HCT116 (cell line): ENCODE measurements at regions not wholly inside any gene's neighbourhood (a gene's known extent, or its start where the extent isn't known, plus 50 kb on each side); places are given as distances from the start of the nearest gene placed in this dataset.
"Not testable (repeated sequence)": the region's sequence is repeated elsewhere in the genome, so short reads cannot be mapped to it uniquely, and the experiment has no call there.

Experiments used
- ATAC-seq: fragments of 200-7000 bp; cut with Tn5 transposase; 2 replicates; pipeline ENCODE4 v1.9.1; 2020; ENCODE audit warnings: mild to moderate bottlenecking, moderate library complexity
- BruUV-seq: library from RNA; stranded (reverse); fragments of 400-500 nt; replicated peaks from 2 replicates; lab custom pipeline; 2021; lab: Mats Ljungman, UMichigan
- CTCF ChIA-PET: fragments of 300-600 bp; sonication (Branson Sonifier 250); formaldehyde crosslinking; loops from one replicate; lab custom pipeline; 2021; ENCODE audit warnings: antibody characterized with exemption; lab: Charles Lee
- POLR2A ChIA-PET: fragments of 300-600, 350-600 bp; sonication (Branson Sonifier 250); formaldehyde crosslinking; loops from one replicate; lab custom pipeline; 2021; ENCODE audit warnings: antibody characterized with exemption; lab: Charles Lee
- RAD21 ChIA-PET, 2 experiments: fragments of 300-600 bp; sonication (Branson Sonifier 250); formaldehyde crosslinking; loops; one replicate each; lab custom pipeline; 2023; ENCODE audit warnings: low total read pairs in 2 of 2; ENCODE audit not compliant: uncharacterized antibody in 2 of 2, unreplicated experiment in 2 of 2, low non-redundant PET in 1 of 2; lab: Charles Lee
- DNase-seq: peaks from one replicate; pipeline ENCODE4 v3.0.0-alpha.2; 2010; ENCODE audit warnings: low read depth, low spot score
- H2AFZ ChIP-seq: fragments of 200-600 bp; shearing (Covaris generic), sonication (generic); 2 replicates; pipeline ENCODE4 v1.6.1; 2017; ENCODE audit warnings: low read depth, mixed run types, mixed read lengths, antibody characterized with exemption, low read length; ENCODE audit not compliant: poor library complexity, severe bottlenecking
- H3K27ac ChIP-seq: 2 replicates; pipeline ENCODE4 v1.5.1; 2012; ENCODE audit warnings: low read depth, low read length
- H3K27me3 ChIP-seq: fragments of 200-600 bp; sonication (generic); 2 replicates; pipeline ENCODE4 v1.6.1; 2016; ENCODE audit warnings: mixed run types, low read length, mixed read lengths; ENCODE audit not compliant: insufficient read depth
- H3K36me3 ChIP-seq, 2 experiments: fragments of 200-500 bp in 1 of 2; fragments of 200-600 bp in 1 of 2; sonication (Bioruptor generic) in 1 of 2; sonication (generic) in 1 of 2; 2 replicates each; pipeline versions ENCODE4 v1.5.1 to v1.6.1; 2014 to 2016; ENCODE audit warnings: low read length in 2 of 2, inconsistent platforms in 1 of 2, mixed read lengths in 1 of 2, mixed run types in 1 of 2; ENCODE audit not compliant: insufficient read depth in 2 of 2, control insufficient read depth in 1 of 2
- H3K4me1 ChIP-seq, 2 experiments: fragments of 200-600 bp in 1 of 2; sonication (generic) in 1 of 2; 2 replicates each; pipeline versions ENCODE4 v1.5.1 to v1.6.1; 2012 to 2017; ENCODE audit warnings: low read length in 2 of 2, inconsistent platforms in 1 of 2, mild to moderate bottlenecking in 1 of 2, mixed read lengths in 1 of 2, mixed run types in 1 of 2, moderate library complexity in 1 of 2; ENCODE audit not compliant: insufficient read depth in 2 of 2, control insufficient read depth in 1 of 2
- H3K4me2 ChIP-seq: fragments of 200-600 bp; sonication (generic); 2 replicates; pipeline ENCODE4 v1.6.1; 2017; ENCODE audit warnings: mixed run types, low read length, mixed read lengths
- H3K4me3 ChIP-seq, 2 experiments: fragments of 200-600 bp in 1 of 2; sonication (generic) in 1 of 2; replicated peaks in 1 of 2; 2 replicates each; pipeline ENCODE4 v1.5.1; 2011 to 2016; ENCODE audit warnings: low read length in 2 of 2, control low read depth in 1 of 2, low read depth in 1 of 2, mild to moderate bottlenecking in 1 of 2, mixed read lengths in 1 of 2, mixed run types in 1 of 2
- H3K79me2 ChIP-seq: fragments of 200-600 bp; sonication (generic); 2 replicates; pipeline ENCODE4 v1.6.1; 2017; ENCODE audit warnings: mild to moderate bottlenecking, mixed run types, low read length, moderate library complexity, mixed read lengths; ENCODE audit not compliant: insufficient read depth
- H3K9ac ChIP-seq: fragments of 200-600 bp; sonication (generic); 2 replicates; pipeline ENCODE4 v1.6.1; 2016; ENCODE audit warnings: low read length, mixed read lengths
- H3K9me2 ChIP-seq: fragments of 200-600 bp; sonication (generic), shearing (Covaris generic); 2 replicates; pipeline ENCODE4 v1.6.1; 2017; ENCODE audit warnings: mixed run types, mild to moderate bottlenecking, moderate library complexity; ENCODE audit not compliant: insufficient read depth
- H3K9me3 ChIP-seq, 2 experiments: fragments of 200-500 bp in 1 of 2; fragments of 200-600 bp in 1 of 2; sonication (Bioruptor generic) in 1 of 2; sonication (generic) in 1 of 2; 2 replicates each; pipeline ENCODE4 v1.6.1; 2014 to 2017; ENCODE audit warnings: low read length in 2 of 2, mixed read lengths in 2 of 2, inconsistent platforms in 1 of 2, low read depth in 1 of 2, mild to moderate bottlenecking in 1 of 2, mixed run types in 1 of 2, moderate library complexity in 1 of 2; ENCODE audit not compliant: control insufficient read depth in 1 of 2, insufficient read depth in 1 of 2
- H4K20me1 ChIP-seq: fragments of 200-600 bp; sonication (generic), shearing (Covaris generic); 2 replicates; pipeline ENCODE4 v1.6.1; 2017; ENCODE audit warnings: mixed run types, mild to moderate bottlenecking, moderate library complexity; ENCODE audit not compliant: insufficient read depth
- ATF3 ChIP-seq: IDR thresholded peaks from 2 replicates; pipeline ENCODE4 v1.6.1; 2012
- EGR1 ChIP-seq: IDR thresholded peaks from 2 replicates; pipeline ENCODE4 v1.6.1; 2012; ENCODE audit warnings: low read depth
- ELF1 ChIP-seq: IDR thresholded peaks from 2 replicates; pipeline ENCODE4 v1.6.1; 2012; ENCODE audit warnings: low read depth, borderline replicate concordance
- EZH2 ChIP-seq: fragments of 200-600 bp; sonication (generic); IDR thresholded peaks from 2 replicates; pipeline ENCODE4 v1.6.1; 2017; ENCODE audit warnings: antibody characterized with exemption, mixed run types
- SIN3A ChIP-seq: IDR thresholded peaks from 2 replicates; pipeline ENCODE4 v1.6.1; 2012; ENCODE audit warnings: low read depth
- SP1 ChIP-seq: IDR thresholded peaks from 2 replicates; pipeline ENCODE4 v1.6.1; 2012; ENCODE audit warnings: low read depth
- TCF7L2 ChIP-seq: IDR thresholded peaks from 2 replicates; pipeline ENCODE4 v1.7.0; 2011; ENCODE audit warnings: borderline replicate concordance, inconsistent platforms; ENCODE audit not compliant: insufficient read depth, insufficient read length; ENCODE audit errors: extremely low read depth
- ZFX ChIP-seq: fragments of 450-650 bp; IDR thresholded peaks from 2 replicates; pipeline ENCODE4 v1.6.1; 2017
- ZNF274 ChIP-seq: fragments of 200-500 bp; sonication (Bioruptor generic); IDR thresholded peaks from 2 replicates; pipeline ENCODE4 v1.6.1; 2014; ENCODE audit warnings: mild to moderate bottlenecking, low read depth, low read length, inconsistent platforms
- intact Hi-C: fragments of 100-400 bp; cut with micrococcal nuclease; formaldehyde crosslinking; loops from 2 replicates; pipeline ENCODE4 v1.10.0; 2022
- TF ChIP-seq, protein P1 (sequence below), 3 experiments: fragments of 200-600 bp in 1 of 3; sonication (generic) in 1 of 3; IDR thresholded peaks in 2 of 3; conservative IDR thresholded peaks in 1 of 3; 2 replicates each; pipeline ENCODE4 v1.5.1; 2012 to 2017; ENCODE audit warnings: low read depth in 2 of 3, low read length in 2 of 3, antibody characterized with exemption in 1 of 3, borderline replicate concordance in 1 of 3, control low read depth in 1 of 3, mild to moderate bottlenecking in 1 of 3, mixed read lengths in 1 of 3, mixed run types in 1 of 3, moderate library complexity in 1 of 3; ENCODE audit not compliant: insufficient read depth in 1 of 3

- POLR2A ChIA-PET, result no interaction called here
- intact Hi-C loops, result no loop called here
- H3K79me2 ChIP-seq, result no peaks in the 10 kb centered on the region
- H3K36me3 ChIP-seq, result no peaks in the 10 kb centered on the region
- no peak for ATAC-seq
- CTCF ChIA-PET, result no interaction called here
- DNase-seq, result no peak
- H3K27ac ChIP-seq, result no peak overlapping the region
- H3K9me2 ChIP-seq, result no peaks in the 10 kb centered on the region
- no peak overlapping the region for H3K4me2 ChIP-seq
- H2AFZ ChIP-seq, result no peak overlapping the region
- RAD21 ChIA-PET, result no interaction called here
- H3K4me1 ChIP-seq, result no peaks in the 10 kb centered on the region
- H3K9ac ChIP-seq, result no peak overlapping the region
- no peaks in the 10 kb centered on the region for H3K9me3 ChIP-seq
- H4K20me1 ChIP-seq, result no peaks in the 10 kb centered on the region
- TF ChIP-seq SIN3A (no peak), EGR1 (no peak), SP1 (no peak), TCF7L2 (no peak), ZFX (no peak), EZH2 (no peak), ZNF274 (no peak), ELF1 (no peak), ATF3 (no peak)
- TF ChIP-seq, protein P1, sequence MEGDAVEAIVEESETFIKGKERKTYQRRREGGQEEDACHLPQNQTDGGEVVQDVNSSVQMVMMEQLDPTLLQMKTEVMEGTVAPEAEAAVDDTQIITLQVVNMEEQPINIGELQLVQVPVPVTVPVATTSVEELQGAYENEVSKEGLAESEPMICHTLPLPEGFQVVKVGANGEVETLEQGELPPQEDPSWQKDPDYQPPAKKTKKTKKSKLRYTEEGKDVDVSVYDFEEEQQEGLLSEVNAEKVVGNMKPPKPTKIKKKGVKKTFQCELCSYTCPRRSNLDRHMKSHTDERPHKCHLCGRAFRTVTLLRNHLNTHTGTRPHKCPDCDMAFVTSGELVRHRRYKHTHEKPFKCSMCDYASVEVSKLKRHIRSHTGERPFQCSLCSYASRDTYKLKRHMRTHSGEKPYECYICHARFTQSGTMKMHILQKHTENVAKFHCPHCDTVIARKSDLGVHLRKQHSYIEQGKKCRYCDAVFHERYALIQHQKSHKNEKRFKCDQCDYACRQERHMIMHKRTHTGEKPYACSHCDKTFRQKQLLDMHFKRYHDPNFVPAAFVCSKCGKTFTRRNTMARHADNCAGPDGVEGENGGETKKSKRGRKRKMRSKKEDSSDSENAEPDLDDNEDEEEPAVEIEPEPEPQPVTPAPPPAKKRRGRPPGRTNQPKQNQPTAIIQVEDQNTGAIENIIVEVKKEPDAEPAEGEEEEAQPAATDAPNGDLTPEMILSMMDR (IDR thresholded peaks at IDR 0.05 in 2 of 3, conservative IDR thresholded peaks at IDR 0.05 in 1 of 3; ENCODE audit: borderline replicate concordance in 1 of 3, insufficient read depth in 1 of 3, low read depth in 2 of 3, low read length in 2 of 3), result no peak
- no peaks in the 10 kb centered on the region for H3K27me3 ChIP-seq
- BruUV-seq, result no TSS peak
- no peak overlapping the region for H3K4me3 ChIP-seq
These were observed 264.5 kb upstream of the SEMA3C start for GRCh38 chr7:81183326-81183725.

DNA sequence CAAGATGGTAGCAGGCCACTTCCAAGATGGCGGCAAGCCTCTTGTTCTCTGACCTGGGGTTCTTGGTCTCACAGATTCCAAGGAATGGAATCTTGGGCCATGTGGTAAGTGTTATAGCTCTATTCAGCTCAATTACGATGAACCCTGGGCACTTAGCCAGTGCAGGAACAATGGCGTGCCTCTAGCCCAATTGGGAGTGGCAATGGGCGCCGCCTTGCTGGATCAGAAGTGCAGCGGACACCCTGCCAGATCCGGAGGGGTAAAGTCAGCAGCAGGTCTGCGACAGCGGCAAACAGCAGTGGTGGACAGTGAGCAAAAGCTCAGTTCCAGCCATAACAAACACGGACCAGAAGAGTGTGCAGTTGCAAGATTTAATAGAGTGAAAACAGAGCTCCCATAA is 263.2 kb upstream of the SEMA3C start:
- H3K27me3 ChIP-seq, ATAC-seq, RAD21 ChIA-PET, H4K20me1 ChIP-seq, H3K4me2 ChIP-seq, BruUV-seq, H3K9ac ChIP-seq, POLR2A ChIA-PET, H3K9me3 ChIP-seq, H3K27ac ChIP-seq, H3K79me2 ChIP-seq, CTCF ChIA-PET, DNase-seq, H3K4me3 ChIP-seq, H2AFZ ChIP-seq, H3K4me1 ChIP-seq, intact Hi-C loops, H3K36me3 ChIP-seq, H3K9me2 ChIP-seq: not testable (repeated sequence)
